Stimulated activated naive CD4-positive, alpha-beta T cell (primary cell): ENCODE measurements at regions not wholly inside any gene's neighbourhood (a gene's known extent, or its start where the extent isn't known, plus 50 kb on each side); places are given as distances from the start of the nearest gene placed in this dataset.

Source experiments
- DNase-seq, 6 experiments: peaks; one replicate each; lab custom pipeline; 2025; lab: John Stamatoyannopoulos, UW

- DNase-seq, result no peak
These were observed 452.0 kb downstream of the ARL4A start for GRCh38 chr7:13139436-13139835.

- no peak for DNase-seq
These were observed 457.2 kb downstream of the ARL4A start for GRCh38 chr7:13144673-13145072.

GRCh38 chr7:13148548-13148947 lies 461.1 kb downstream of the ARL4A start:
- DNase-seq, result no peak

- DNase-seq, result no peak
These were observed 464.5 kb downstream of the ARL4A start for GRCh38 chr7:13151978-13152377.

- no peak for DNase-seq
These were observed 465.3 kb downstream of the ARL4A start for GRCh38 chr7:13152755-13153154.

- no peak for DNase-seq
These were observed 465.8 kb downstream of the ARL4A start for GRCh38 chr7:13153266-13153665.

- DNase-seq, result no peak
These were observed 466.3 kb downstream of the ARL4A start for GRCh38 chr7:13153742-13154141.

- DNase-seq, result no peak
These were observed 467.8 kb downstream of the ARL4A start for GRCh38 chr7:13155188-13155587.

GRCh38 chr7:13159003-13159402 lies 471.6 kb downstream of the ARL4A start:
- no peak for DNase-seq

- no peak for DNase-seq
These were observed 472.2 kb downstream of the ARL4A start for GRCh38 chr7:13159467-13160184.

- no peak for DNase-seq
These were observed 473.7 kb downstream of the ARL4A start for GRCh38 chr7:13161125-13161524.

- DNase-seq, result no peak
These were observed 478.4 kb downstream of the ARL4A start for GRCh38 chr7:13165854-13166253.

GRCh38 chr7:13166801-13167200 lies 479.4 kb downstream of the ARL4A start:
- DNase-seq, result no peak

- DNase-seq, result no peak
These were observed 481.9 kb downstream of the ARL4A start for GRCh38 chr7:13169356-13169755.

- no peak for DNase-seq
These were observed 487.6 kb downstream of the ARL4A start for GRCh38 chr7:13174991-13175390.

GRCh38 chr7:13179011-13179582 lies 491.7 kb downstream of the ARL4A start:
- DNase-seq, result no peak

- no peak for DNase-seq
These were observed 492.5 kb downstream of the ARL4A start for GRCh38 chr7:13179775-13180523.

GRCh38 chr7:13181216-13181615 lies 493.8 kb downstream of the ARL4A start:
- DNase-seq, result no peak

- no peak for DNase-seq
These were observed 497.7 kb downstream of the ARL4A start for GRCh38 chr7:13185139-13185538.

GRCh38 chr7:13188236-13188805 lies 500.9 kb downstream of the ARL4A start:
- no peak for DNase-seq

GRCh38 chr7:13188922-13189321 lies 501.5 kb downstream of the ARL4A start:
- no peak for DNase-seq

GRCh38 chr7:13189668-13190067 lies 502.2 kb downstream of the ARL4A start:
- DNase-seq, result no peak

- no peak for DNase-seq
These were observed 510.1 kb downstream of the ARL4A start for GRCh38 chr7:13197501-13197900.
